A549 (cell line): ENCODE measurements at regions not wholly inside any gene's neighbourhood (a gene's known extent, or its start where the extent isn't known, plus 50 kb on each side); places are given as distances from the start of the nearest gene placed in this dataset.
A peak's percentile ranks its signal among the peaks of the same experiment; 100 is the strongest.

Experiments
- ATAC-seq, 2 experiments: fragments of 200-7000 bp in 1 of 2; fragments of >200 bp in 1 of 2; cut with Nextera tagmentation in 1 of 2; cut with Tn5 transposase in 1 of 2; 3 replicates each; pipeline versions ENCODE4 v1.8.0 to v1.9.1; 2018 to 2020; ENCODE audit warnings: mild to moderate bottlenecking in 1 of 2, moderate library complexity in 1 of 2
- CTCF ChIA-PET: fragments of 300-600 bp; sonication (Branson Sonifier 250); formaldehyde crosslinking; extraction: SDS; loops from one replicate; lab custom pipeline; 2021; ENCODE audit warnings: antibody characterized with exemption, inconsistent platforms; lab: Yijun Ruan, JAX
- POLR2A ChIA-PET: fragments of 350-600 bp; formaldehyde crosslinking; extraction: SDS; loops from one replicate; lab custom pipeline; 2021; ENCODE audit warnings: antibody characterized with exemption, inconsistent platforms; lab: Yijun Ruan, JAX
- DNase-seq, 2 experiments: peaks; one replicate each; pipeline versions ENCODE4 v3.0.0 to v3.0.0-alpha.2; 2011 to 2016; ENCODE audit warnings: low read depth in 1 of 2, low spot score in 1 of 2
- FAIRE-seq: peaks from 2 replicates; lab custom pipeline; 2011; peaks lifted over from hg19 to GRCh38; lab: Jason Lieb, UNC
- H3K27ac ChIP-seq, 2 experiments: fragments of >200 bp; sonication (Bioruptor Twin); formaldehyde crosslinking; 3 replicates each; pipeline ENCODE4 v1.5.1; 2016 to 2017
- H3K4me1 ChIP-seq: fragments of >200 bp; sonication (Bioruptor Twin); formaldehyde crosslinking; 3 replicates; pipeline ENCODE4 v1.6.1; 2016
- H3K4me2 ChIP-seq: fragments of >200 bp; sonication (Bioruptor Twin); formaldehyde crosslinking; 3 replicates; pipeline ENCODE4 v1.6.1; 2016
- H3K4me3 ChIP-seq: fragments of >200 bp; sonication (Bioruptor Twin); formaldehyde crosslinking; 3 replicates; pipeline ENCODE4 v1.5.1; 2016
- H3K9me3 ChIP-seq: fragments of >200 bp; sonication (Bioruptor Twin); formaldehyde crosslinking; 3 replicates; pipeline ENCODE4 v1.6.1; 2016
- ATOH8 ChIP-seq: fragments of 250-450 bp; sonication (Bioruptor Pico); IDR thresholded peaks from 2 replicates; pipeline ENCODE4 v1.5.0; 2020; ENCODE audit warnings: low read depth, mild to moderate bottlenecking, moderate library complexity
- BCL3 ChIP-seq: fragments of >200 bp; sonication (Bioruptor Twin); formaldehyde crosslinking; IDR thresholded peaks from 3 replicates; pipeline ENCODE4 v1.6.1; 2016
- BHLHE40 ChIP-seq: IDR thresholded peaks from 2 replicates; pipeline ENCODE4 v1.6.1; 2012; ENCODE audit warnings: low read depth, low read length, inconsistent platforms
- CBX2 ChIP-seq: fragments of 200-600 bp; sonication (generic); IDR thresholded peaks from 2 replicates; pipeline ENCODE4 v1.6.1; 2016; ENCODE audit warnings: low read depth, mild to moderate bottlenecking, borderline replicate concordance
- CHD2 ChIP-seq: fragments of 150-350 bp; IDR thresholded peaks from 2 replicates; pipeline ENCODE4 v1.6.1; 2014; ENCODE audit warnings: low read length; ENCODE audit not compliant: partially characterized antibody
- CTCF ChIP-seq: fragments of >200 bp; sonication (Bioruptor Twin); formaldehyde crosslinking; IDR thresholded peaks from 3 replicates; pipeline ENCODE4 v1.5.1; 2016
- EHF ChIP-seq: fragments of 250-450 bp; sonication (Bioruptor Pico); IDR thresholded peaks from 2 replicates; pipeline ENCODE4 v1.5.0; 2020; ENCODE audit warnings: mild to moderate bottlenecking
- EP300 ChIP-seq, 2 experiments: fragments of >200 bp; sonication (Bioruptor Twin); formaldehyde crosslinking; IDR thresholded peaks; 2 replicates in 1 of 2; 3 replicates in 1 of 2; pipeline ENCODE4 v1.6.1; 2016 to 2017
- FOSB ChIP-seq: fragments of 250-450 bp; sonication (Bioruptor Pico); IDR thresholded peaks from 2 replicates; pipeline ENCODE4 v1.5.0; 2020; ENCODE audit warnings: mild to moderate bottlenecking, moderate library complexity
- FOSL2 ChIP-seq, 2 experiments: fragments of 450-650 bp in 1 of 2; fragments of >200 bp in 1 of 2; sonication (Bioruptor Twin) in 1 of 2; formaldehyde crosslinking; IDR thresholded peaks; 2 replicates each; pipeline versions ENCODE4 v1.5.0 to v1.6.1; 2016 to 2020; ENCODE audit warnings: mild to moderate bottlenecking in 1 of 2, moderate library complexity in 1 of 2
- FOXS1 ChIP-seq: fragments of 250-450 bp; sonication (Bioruptor Pico); IDR thresholded peaks from 2 replicates; pipeline ENCODE4 v1.5.0; 2020; ENCODE audit warnings: mild to moderate bottlenecking, moderate library complexity
- GATA3 ChIP-seq: IDR thresholded peaks from 2 replicates; pipeline ENCODE4 v1.6.1; 2012; ENCODE audit warnings: borderline replicate concordance
- HES2 ChIP-seq: fragments of >200 bp; sonication (Bioruptor Twin); formaldehyde crosslinking; IDR thresholded peaks from 2 replicates; pipeline ENCODE4 v1.6.1; 2016
- HEYL ChIP-seq: fragments of 250-450 bp; sonication (Bioruptor Pico); IDR thresholded peaks from 2 replicates; pipeline ENCODE4 v1.8.0; 2021; ENCODE audit warnings: mild to moderate bottlenecking, moderate library complexity
- HOXA7 ChIP-seq: fragments of 250-450 bp; sonication (Bioruptor Pico); IDR thresholded peaks from 2 replicates; pipeline ENCODE4 v1.5.0; 2020; ENCODE audit warnings: mild to moderate bottlenecking, moderate library complexity
- HOXB13 ChIP-seq: fragments of 250-450 bp; sonication (Bioruptor Pico); IDR thresholded peaks from 2 replicates; pipeline ENCODE4 v1.5.0; 2020; ENCODE audit warnings: low read depth, mild to moderate bottlenecking, moderate library complexity
- JUN ChIP-seq, 2 experiments: fragments of >200 bp; sonication (Bioruptor Twin); formaldehyde crosslinking; IDR thresholded peaks; 2 replicates in 1 of 2; 3 replicates in 1 of 2; pipeline ENCODE4 v1.6.1; 2016 to 2017
- MAFK ChIP-seq: fragments of 450-650 bp; IDR thresholded peaks from 2 replicates; pipeline ENCODE4 v1.6.1; 2014; ENCODE audit not compliant: partially characterized antibody
- MAX ChIP-seq: IDR thresholded peaks from 2 replicates; pipeline ENCODE4 v1.6.1; 2012
- NFE2L2 ChIP-seq: fragments of 150-350 bp; conservative IDR thresholded peaks from 2 replicates; pipeline ENCODE4 v1.6.1; 2014; ENCODE audit warnings: low read length
- NPAS2 ChIP-seq: fragments of 250-450 bp; sonication (Bioruptor Pico); IDR thresholded peaks from 2 replicates; pipeline ENCODE4 v1.8.0; 2022; ENCODE audit warnings: mild to moderate bottlenecking, moderate library complexity, borderline replicate concordance
- NR3C1 ChIP-seq: fragments of >200 bp; sonication (Bioruptor Twin); formaldehyde crosslinking; IDR thresholded peaks from 3 replicates; pipeline ENCODE4 v1.6.1; 2017
- PHF8 ChIP-seq: fragments of 200-600 bp; sonication (generic); IDR thresholded peaks from 2 replicates; pipeline ENCODE4 v1.6.1; 2016; ENCODE audit warnings: low read depth, mild to moderate bottlenecking, antibody characterized with exemption, moderate library complexity, borderline replicate concordance
- POLR2A ChIP-seq: IDR thresholded peaks from 2 replicates; pipeline ENCODE4 v1.6.1; 2012; ENCODE audit warnings: mild to moderate bottlenecking, low read length
- POLR2AphosphoS2 ChIP-seq: conservative IDR thresholded peaks from 2 replicates; pipeline ENCODE4 v1.6.1; 2012; ENCODE audit warnings: low read length, improper control_type of control experiment, inconsistent platforms
- RAD21 ChIP-seq, 2 experiments: fragments of >200 bp in 1 of 2; sonication (Bioruptor Twin) in 1 of 2; formaldehyde crosslinking in 1 of 2; IDR thresholded peaks in 1 of 2; conservative IDR thresholded peaks in 1 of 2; 2 replicates in 1 of 2; 3 replicates in 1 of 2; pipeline ENCODE4 v1.6.1; 2012 to 2018; ENCODE audit warnings: inconsistent platforms in 1 of 2
- RARB ChIP-seq: fragments of 250-450 bp; sonication (Bioruptor Pico); IDR thresholded peaks from 2 replicates; pipeline ENCODE4 v1.8.0; 2021; ENCODE audit warnings: mild to moderate bottlenecking, moderate library complexity
- RCOR1 ChIP-seq: fragments of 150-350 bp; IDR thresholded peaks from 2 replicates; pipeline ENCODE4 v1.6.1; 2014; ENCODE audit warnings: antibody characterized with exemption, low read length, low read depth
- REST ChIP-seq: fragments of 200-600 bp; sonication (generic); IDR thresholded peaks from 2 replicates; pipeline ENCODE4 v1.6.1; 2016; ENCODE audit warnings: antibody characterized with exemption, mild to moderate bottlenecking, moderate library complexity
- RFX5 ChIP-seq: fragments of 450-650 bp; IDR thresholded peaks from 2 replicates; pipeline ENCODE4 v1.7.1; 2014; ENCODE audit warnings: antibody characterized with exemption, mild to moderate bottlenecking, moderate library complexity
- ZNF302 ChIP-seq: fragments of 250-450 bp; sonication (Bioruptor Pico); IDR thresholded peaks from 2 replicates; pipeline ENCODE4 v1.9.0; 2021; ENCODE audit warnings: inconsistent platforms, mild to moderate bottlenecking, moderate library complexity
- WGBS: methylation state at CpG from one replicate; pipeline ENCODE4 v1.1.6; 2017; ENCODE audit errors: missing lambda C conversion rate; 5-methylcytosine and 5-hydroxymethylcytosine counted together

- no peak for TF ChIP-seq POLR2AphosphoS2
- TF ChIP-seq RAD21 (conservative IDR thresholded peaks at IDR 0.05 in 1 of 2, IDR thresholded peaks at IDR 0.05 in 1 of 2) = peak in 1 of 2 experiments; percentile 44; a peak in 2 of 5 replicates
- peak; percentile 76 for TF ChIP-seq MAX
- TF ChIP-seq RFX5 = no peak
- peak; percentile 96 for TF ChIP-seq MAFK
- peak; percentile 93 to 95; a peak in 3 of 5 replicates for TF ChIP-seq JUN (IDR thresholded peaks at IDR 0.05)
- peak; percentile 95 for TF ChIP-seq GATA3
- no peak for TF ChIP-seq RCOR1
- no peak for TF ChIP-seq NR3C1
- TF ChIP-seq FOSL2 (IDR thresholded peaks at IDR 0.05) = peak; percentile 93
- TF ChIP-seq FOSL2 (CRISPR knock-in tag; IDR thresholded peaks at IDR 0.05) = peak; percentile 94
- TF ChIP-seq EP300 (IDR thresholded peaks at IDR 0.05) = peak; percentile 96 to 98
- TF ChIP-seq ZNF302 (CRISPR knock-in tag) = peak; percentile 48; the same call in 1 of the 2 replicates
- TF ChIP-seq EHF (CRISPR knock-in tag) = no peak
These were observed 411.5 kb upstream of the DDI1 start (continued) for GRCh38 chr11:103624708-103625623.

GRCh38 chr11:103625624-103625965 is 410.8 kb upstream of the DDI1 start:
- POLR2A ChIA-PET = no interaction called here
- H3K4me3 ChIP-seq = no peak overlapping the region
- CTCF ChIA-PET = no interaction called here
- peaks cover 38% of the 10 kb centered on the region for H3K4me1 ChIP-seq
- no peak for FAIRE-seq
- WGBS = 12% methylated on average over 1 of the region's 1 CpG
- H3K4me2 ChIP-seq = peak overlapping the region; percentile 44
- no peak for DNase-seq
- peaks cover 64% of the 10 kb centered on the region for H3K9me3 ChIP-seq
- H3K27ac ChIP-seq = peak overlapping the region; percentile 96 to 99
- peak in 1 of 2 experiments; percentile 41; a peak in 3 of 6 replicates for ATAC-seq
- TF ChIP-seq FOSB (CRISPR knock-in tag) = no peak
- TF ChIP-seq HES2 = no peak; the same call in 1 of the 2 replicates
- no peak for TF ChIP-seq MAFK
- no peak for TF ChIP-seq NPAS2 (CRISPR knock-in tag)
- TF ChIP-seq BCL3 = no peak
- no peak for TF ChIP-seq PHF8
- TF ChIP-seq CTCF = no peak
- TF ChIP-seq HOXB13 (CRISPR knock-in tag) = peak; percentile 72
- no peak for TF ChIP-seq POLR2AphosphoS2
- TF ChIP-seq EHF (CRISPR knock-in tag) = 0 out of 2 replicates have a peak, but pooled peaks have one; percentile 27
- no peak for TF ChIP-seq REST
- no peak for TF ChIP-seq POLR2A
- TF ChIP-seq EP300 (IDR thresholded peaks at IDR 0.05) = no peak; a peak in 1 of 5 replicates
- TF ChIP-seq BHLHE40 = no peak
- no peak for TF ChIP-seq FOXS1 (CRISPR knock-in tag)
- TF ChIP-seq RARB (CRISPR knock-in tag) = no peak
- TF ChIP-seq HEYL (CRISPR knock-in tag) = 0 out of 2 replicates have a peak, but pooled peaks have one; percentile 19
- TF ChIP-seq ATOH8 (CRISPR knock-in tag) = peak; percentile 70; the same call in 1 of the 2 replicates
- TF ChIP-seq CBX2 = no peak
- TF ChIP-seq NFE2L2 = no peak
- no peak for TF ChIP-seq CHD2
- TF ChIP-seq HOXA7 (CRISPR knock-in tag) = no peak
